Type B pancreatic cell (in vitro differentiated cells): ENCODE measurements at regions not wholly inside any gene's neighbourhood (a gene's known extent, or its start where the extent isn't known, plus 50 kb on each side); places are given as distances from the start of the nearest gene placed in this dataset.

Source experiments
- DNase-seq: peaks from one replicate; pipeline ENCODE4 v3.0.0; 2021; ENCODE audit warnings: mixed read lengths; ENCODE audit not compliant: unreplicated experiment; ENCODE audit errors: extremely low spot score
- H3K27ac Mint-ChIP-seq: 2 replicates; pipeline ENCODE4 v1.8.0; 2021; ENCODE audit warnings: mild to moderate bottlenecking, mixed read lengths
- H3K27me3 Mint-ChIP-seq: 2 replicates; pipeline ENCODE4 v1.8.0; 2021; ENCODE audit warnings: mixed read lengths
- H3K36me3 Mint-ChIP-seq: 2 replicates; pipeline ENCODE4 v1.8.0; 2021; ENCODE audit warnings: mixed read lengths
- H3K4me1 Mint-ChIP-seq: one replicate; pipeline ENCODE4 v1.8.0; 2021; ENCODE audit warnings: mixed read lengths; ENCODE audit not compliant: unreplicated experiment
- H3K4me3 Mint-ChIP-seq: 2 replicates; pipeline ENCODE4 v1.8.0; 2021; ENCODE audit warnings: mild to moderate bottlenecking, mixed read lengths
- H3K9me3 Mint-ChIP-seq: 2 replicates; pipeline ENCODE4 v1.8.0; 2021; ENCODE audit warnings: mixed read lengths
- CTCF ChIP-seq: fragments of 200-600 bp; sonication (generic); conservative IDR thresholded peaks from 2 replicates; pipeline ENCODE4 v1.5.0; 2021; ENCODE audit warnings: antibody characterized with exemption, mild to moderate bottlenecking

- Mint-ChIP-seq H3K9me3 (no peaks in the 10 kb centered on the region), H3K4me3 (no peak overlapping the region), H3K27me3 (no peaks in the 10 kb centered on the region), H3K4me1 (peaks cover 15% of the 10 kb centered on the region), H3K27ac (no peak overlapping the region), H3K36me3 (no peaks in the 10 kb centered on the region)
- DNase-seq: no peak
- TF ChIP-seq CTCF: no peak
Measured at GRCh38 chr21:15134701-15135470, 70.1 kb upstream of the NRIP1 start.

GRCh38 chr21:15135867-15136629, 71.2 kb upstream of the NRIP1 start:
- Mint-ChIP-seq H3K27me3 (no peaks in the 10 kb centered on the region), H3K27ac (no peak overlapping the region), H3K36me3 (no peaks in the 10 kb centered on the region), H3K9me3 (no peaks in the 10 kb centered on the region), H3K4me3 (no peak overlapping the region), H3K4me1 (peaks cover 26% of the 10 kb centered on the region)
- TF ChIP-seq CTCF: no peak
- DNase-seq: no peak

GRCh38 chr21:15138490-15138889, 73.7 kb upstream of the NRIP1 start:
- H3K27me3 Mint-ChIP-seq: no peaks in the 10 kb centered on the region
- H3K9me3 Mint-ChIP-seq: no peaks in the 10 kb centered on the region
- H3K27ac Mint-ChIP-seq: no peak overlapping the region
- no peak for DNase-seq
- no peak overlapping the region for H3K4me3 Mint-ChIP-seq
- no peaks in the 10 kb centered on the region for H3K36me3 Mint-ChIP-seq
- no peak for TF ChIP-seq CTCF
- peaks cover 28% of the 10 kb centered on the region for H3K4me1 Mint-ChIP-seq

- H3K4me1 Mint-ChIP-seq: peaks cover 28% of the 10 kb centered on the region
- peak overlapping the region; percentile 64 for H3K27ac Mint-ChIP-seq
- H3K36me3 Mint-ChIP-seq: no peaks in the 10 kb centered on the region
- TF ChIP-seq CTCF: no peak
- no peaks in the 10 kb centered on the region for H3K27me3 Mint-ChIP-seq
- no peak for DNase-seq
- H3K4me3 Mint-ChIP-seq: peak overlapping the region; percentile 75
- no peaks in the 10 kb centered on the region for H3K9me3 Mint-ChIP-seq
Measured at GRCh38 chr21:15139898-15140297, 75.1 kb upstream of the NRIP1 start.

- H3K27ac Mint-ChIP-seq: peak overlapping the region; percentile 64
- DNase-seq: no peak
- peak overlapping the region; percentile 75 for H3K4me3 Mint-ChIP-seq
Measured at GRCh38 chr21:15140321-15141019, 75.7 kb upstream of the NRIP1 start.

More at GRCh38 chr21:15140321-15141019, 75.7 kb upstream of the NRIP1 start:
- TF ChIP-seq CTCF: no peak
- H3K9me3 Mint-ChIP-seq: no peaks in the 10 kb centered on the region
- H3K4me1 Mint-ChIP-seq: peaks cover 28% of the 10 kb centered on the region
- no peaks in the 10 kb centered on the region for H3K36me3 Mint-ChIP-seq
- H3K27me3 Mint-ChIP-seq: no peaks in the 10 kb centered on the region
